Mesenchymal stem cell (in vitro differentiated cells and primary cell): ENCODE measurements at regions not wholly inside any gene's neighbourhood (a gene's known extent, or its start where the extent isn't known, plus 50 kb on each side); places are given as distances from the start of the nearest gene placed in this dataset.

Source experiments
- DNase-seq: peaks from one replicate; pipeline ENCODE4 v3.0.0-alpha.2; 2013
- H2AFZ ChIP-seq: one replicate; pipeline ENCODE4 v1.6.1; 2013; ENCODE audit warnings: low read depth, mild to moderate bottlenecking, control low read depth, inconsistent platforms, low read length, moderate library complexity
- H2AK5ac ChIP-seq: 2 replicates; pipeline ENCODE4 v1.6.1; 2013; ENCODE audit warnings: low read length, moderate library complexity, mild to moderate bottlenecking, inconsistent platforms; ENCODE audit not compliant: severe bottlenecking
- H2BK120ac ChIP-seq: one replicate; pipeline ENCODE4 v1.6.1; 2013; ENCODE audit warnings: low read depth, mild to moderate bottlenecking, inconsistent platforms, low read length, moderate library complexity
- H2BK12ac ChIP-seq, 2 experiments: one replicate each; pipeline ENCODE4 v1.6.1; 2013; ENCODE audit warnings: inconsistent platforms in 2 of 2, low read length in 2 of 2, mild to moderate bottlenecking in 2 of 2, moderate library complexity in 2 of 2, control low read depth in 1 of 2
- H2BK15ac ChIP-seq: one replicate; pipeline ENCODE4 v1.6.1; 2013; ENCODE audit warnings: mild to moderate bottlenecking, low read depth, inconsistent platforms; ENCODE audit not compliant: poor library complexity, severe bottlenecking
- H2BK5ac ChIP-seq: 2 replicates; pipeline ENCODE4 v1.6.1; 2013; ENCODE audit warnings: low read depth, mild to moderate bottlenecking, low read length, control low read depth, inconsistent platforms; ENCODE audit not compliant: poor library complexity, severe bottlenecking
- H3K14ac ChIP-seq, 2 experiments: one replicate each; pipeline ENCODE4 v1.6.1; 2013; ENCODE audit warnings: inconsistent platforms in 2 of 2, low read length in 2 of 2, control low read depth in 1 of 2, mild to moderate bottlenecking in 1 of 2, moderate library complexity in 1 of 2
- H3K18ac ChIP-seq, 2 experiments: one replicate each; pipeline ENCODE4 v1.6.1; 2013; ENCODE audit warnings: inconsistent platforms in 2 of 2, low read length in 2 of 2, control low read depth in 1 of 2, low read depth in 1 of 2, mild to moderate bottlenecking in 1 of 2
- H3K23ac ChIP-seq, 2 experiments: one replicate each; pipeline ENCODE4 v1.6.1; 2013; ENCODE audit warnings: inconsistent platforms in 2 of 2, low read length in 2 of 2, mild to moderate bottlenecking in 2 of 2, moderate library complexity in 2 of 2, control low read depth in 1 of 2
- H3K27ac ChIP-seq: 2 replicates; pipeline ENCODE4 v1.5.1; 2013; ENCODE audit warnings: mild to moderate bottlenecking, moderate library complexity, low read length, control low read depth, inconsistent platforms; ENCODE audit not compliant: poor library complexity, severe bottlenecking
- H3K27me3 ChIP-seq, 2 experiments: 2 replicates each; pipeline versions ENCODE4 v1.6.1 to v1.7.0; 2013; ENCODE audit warnings: low read length in 2 of 2, mild to moderate bottlenecking in 2 of 2, moderate library complexity in 2 of 2, control low read depth in 1 of 2, inconsistent platforms in 1 of 2; ENCODE audit not compliant: control insufficient read depth in 1 of 2, insufficient read depth in 1 of 2
- H3K36me3 ChIP-seq, 2 experiments: 2 replicates each; pipeline versions ENCODE4 v1.6.1 to v1.7.0; 2013; ENCODE audit warnings: low read length in 2 of 2, control low read depth in 1 of 2, inconsistent platforms in 1 of 2, low read depth in 1 of 2, mild to moderate bottlenecking in 1 of 2; ENCODE audit not compliant: insufficient read depth in 2 of 2, control insufficient read depth in 1 of 2
- H3K4ac ChIP-seq, 2 experiments: one replicate each; pipeline ENCODE4 v1.6.1; 2013; ENCODE audit warnings: inconsistent platforms in 2 of 2, low read length in 2 of 2, mild to moderate bottlenecking in 2 of 2, moderate library complexity in 2 of 2, control low read depth in 1 of 2, low read depth in 1 of 2
- H3K4me1 ChIP-seq: 2 replicates; pipeline ENCODE4 v1.6.1; 2013; ENCODE audit warnings: low read depth, low read length, control low read depth; ENCODE audit not compliant: control insufficient read depth, insufficient read depth
- H3K4me2 ChIP-seq: 2 replicates; pipeline ENCODE4 v1.6.1; 2013; ENCODE audit warnings: low read length, mild to moderate bottlenecking, inconsistent platforms; ENCODE audit not compliant: poor library complexity, severe bottlenecking
- H3K4me3 ChIP-seq, 2 experiments: 2 replicates each; pipeline versions ENCODE4 v1.5.1 to v1.7.0; 2013; ENCODE audit warnings: low read length in 2 of 2, mild to moderate bottlenecking in 2 of 2, control low read depth in 1 of 2, low read depth in 1 of 2; ENCODE audit not compliant: insufficient read depth in 1 of 2
- H3K79me1 ChIP-seq: replicated peaks from 2 replicates; pipeline ENCODE4 v1.6.1; 2013; ENCODE audit warnings: mild to moderate bottlenecking, control low read depth, low read length, inconsistent platforms; ENCODE audit not compliant: poor library complexity, severe bottlenecking
- H3K9ac ChIP-seq: 2 replicates; pipeline ENCODE4 v1.7.0; 2013; ENCODE audit warnings: mild to moderate bottlenecking, low read length, moderate library complexity
- H3K9me3 ChIP-seq: 2 replicates; pipeline ENCODE4 v1.7.0; 2013; ENCODE audit warnings: mild to moderate bottlenecking, low read length; ENCODE audit not compliant: control insufficient read depth
- H4K8ac ChIP-seq: one replicate; pipeline ENCODE4 v1.6.1; 2013; ENCODE audit warnings: inconsistent platforms, mild to moderate bottlenecking, low read length, moderate library complexity
- H4K91ac ChIP-seq: one replicate; pipeline ENCODE4 v1.6.1; 2013; ENCODE audit warnings: mild to moderate bottlenecking, low read length, inconsistent platforms
- WGBS: methylation state at CpG from one replicate; pipeline ENCODE4 v1.1.7; 2013; ENCODE audit warnings: mixed read lengths; 5-methylcytosine and 5-hydroxymethylcytosine counted together

DNA sequence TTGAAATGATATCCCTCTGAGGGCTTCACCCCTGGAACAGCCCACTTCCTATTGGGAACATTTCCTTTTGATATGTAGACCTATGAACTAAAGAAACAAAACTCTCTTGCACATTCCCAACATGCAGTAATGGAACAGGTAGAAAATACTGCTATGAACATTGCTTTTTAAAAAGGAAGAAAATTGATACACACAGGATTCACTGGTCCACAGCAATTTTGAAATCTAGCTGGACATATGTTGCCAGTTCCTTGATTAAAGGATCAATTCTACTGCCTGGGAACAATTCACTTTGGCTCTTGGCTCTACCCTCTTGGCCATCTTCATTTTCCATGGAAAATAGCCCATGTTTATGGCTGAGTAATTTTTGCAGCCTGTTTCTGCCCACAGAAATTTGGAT is 74.9 kb upstream of the ZNF280D start:
- H2BK120ac ChIP-seq: no peak overlapping the region
- no peak overlapping the region for H3K23ac ChIP-seq
- H2BK5ac ChIP-seq: no peak overlapping the region
- no peak overlapping the region for H3K18ac ChIP-seq
- H2BK12ac ChIP-seq: no peak overlapping the region
- DNase-seq: no peak
- no peak overlapping the region for H2BK15ac ChIP-seq
- no peaks in the 10 kb centered on the region for H3K4me1 ChIP-seq
- peaks cover 28% of the 10 kb centered on the region for H3K9me3 ChIP-seq
- no peaks in the 10 kb centered on the region for H3K79me1 ChIP-seq
- no peak overlapping the region for H3K4ac ChIP-seq
- H3K36me3 ChIP-seq: no peaks in the 10 kb centered on the region
- no peak overlapping the region for H3K14ac ChIP-seq
- H3K9ac ChIP-seq: no peak overlapping the region
- no peak overlapping the region for H4K8ac ChIP-seq
- no peak overlapping the region for H3K4me2 ChIP-seq
- no peaks in the 10 kb centered on the region for H3K27me3 ChIP-seq
- no peak overlapping the region for H3K27ac ChIP-seq
- no peak overlapping the region for H3K4me3 ChIP-seq
- no peak overlapping the region for H2AFZ ChIP-seq
- no peak overlapping the region for H4K91ac ChIP-seq
- H2AK5ac ChIP-seq: no peak overlapping the region

DNA sequence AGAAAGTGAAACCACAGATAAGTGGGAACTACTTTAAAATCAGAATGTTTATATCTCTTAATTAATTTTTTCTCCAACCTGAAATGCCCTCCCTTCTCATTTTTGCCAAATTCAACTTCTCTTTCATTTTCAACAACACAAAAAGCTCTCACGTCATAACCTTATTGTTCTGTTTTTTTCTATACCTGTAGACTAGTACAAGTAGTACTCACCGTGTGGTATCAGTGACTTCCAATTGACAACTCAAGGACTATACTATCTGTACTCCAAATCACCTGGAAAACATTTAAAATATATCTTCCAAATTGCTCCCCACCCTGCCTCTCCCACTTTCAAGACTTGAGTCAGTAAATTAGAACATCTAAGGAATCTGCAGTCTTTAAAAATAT is 72.8 kb upstream of the ZNF280D start:
- H3K4ac ChIP-seq: no peak overlapping the region
- H2AFZ ChIP-seq: no peak overlapping the region
- no peak overlapping the region for H2BK12ac ChIP-seq
- no peak overlapping the region for H2BK15ac ChIP-seq
- no peak overlapping the region for H3K14ac ChIP-seq
- H2BK5ac ChIP-seq: no peak overlapping the region
- H3K18ac ChIP-seq: no peak overlapping the region
- H3K4me2 ChIP-seq: no peak overlapping the region
- 86% methylated on average over 2 of the region's 2 CpGs for WGBS
- no peak overlapping the region for H2BK120ac ChIP-seq
- no peaks in the 10 kb centered on the region for H3K36me3 ChIP-seq
- H4K8ac ChIP-seq: no peak overlapping the region
- DNase-seq: no peak
- H3K23ac ChIP-seq: no peak overlapping the region
- H3K27me3 ChIP-seq: no peaks in the 10 kb centered on the region
- no peaks in the 10 kb centered on the region for H3K79me1 ChIP-seq
- H2AK5ac ChIP-seq: peak overlapping the region; percentile 80
- no peak overlapping the region for H4K91ac ChIP-seq
- no peak overlapping the region for H3K27ac ChIP-seq
- H3K9ac ChIP-seq: peak overlapping the region; percentile 85
- peak overlapping the region in 1 of 2 experiments; percentile 73 for H3K4me3 ChIP-seq
- H3K9me3 ChIP-seq: peaks cover 28% of the 10 kb centered on the region
- H3K4me1 ChIP-seq: no peaks in the 10 kb centered on the region

DNA sequence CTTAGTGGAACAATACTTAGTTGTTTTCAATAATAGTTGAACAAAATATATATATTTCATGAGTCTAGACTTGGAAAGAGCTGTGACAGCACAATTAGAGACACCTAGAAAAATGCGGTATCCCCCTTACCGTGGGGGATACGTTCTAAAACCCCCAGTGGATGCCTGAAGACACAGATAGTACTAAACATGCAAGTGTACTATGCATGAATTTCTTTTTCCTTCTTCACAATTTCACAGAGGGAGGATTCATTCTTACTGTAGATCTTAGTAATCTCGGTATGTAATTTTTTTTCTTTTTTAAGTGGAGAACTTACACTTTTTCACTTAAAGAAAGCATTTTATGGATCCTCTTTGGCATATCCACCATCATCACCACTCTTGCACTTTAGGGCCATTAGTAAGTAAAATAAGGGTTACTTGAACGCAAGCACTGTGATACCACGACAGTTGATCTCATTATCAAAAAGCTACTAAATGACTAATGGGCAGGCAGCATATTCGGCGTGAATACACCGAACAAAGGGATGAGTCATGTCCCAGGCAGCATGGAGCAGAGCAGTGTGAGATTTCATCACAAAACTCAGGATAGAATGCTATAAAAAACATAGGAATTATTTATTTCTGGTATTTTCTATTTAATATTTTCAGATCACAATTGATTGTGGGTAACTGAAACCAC is 72.3 kb upstream of the ZNF280D start:
- Histone ChIP-seq H4K91ac (no peak overlapping the region), H3K4ac (no peak overlapping the region), H2AFZ (no peak overlapping the region), H3K4me2 (peak overlapping the region; percentile 11), H3K4me3 (peak overlapping the region in 1 of 2 experiments; percentile 73), H3K9ac (peak overlapping the region; percentile 85), H3K18ac (no peak overlapping the region), H2BK120ac (no peak overlapping the region), H4K8ac (no peak overlapping the region), H3K4me1 (no peaks in the 10 kb centered on the region), H2BK12ac (no peak overlapping the region), H3K79me1 (no peaks in the 10 kb centered on the region), H3K14ac (no peak overlapping the region), H2BK5ac (no peak overlapping the region), H3K27me3 (no peaks in the 10 kb centered on the region), H2BK15ac (no peak overlapping the region), H3K9me3 (peaks cover 28% of the 10 kb centered on the region), H3K36me3 (no peaks in the 10 kb centered on the region), H3K27ac (peak overlapping the region; percentile 19), H3K23ac (no peak overlapping the region), H2AK5ac (no peak overlapping the region)
- WGBS: 41% methylated on average over 8 of the region's 9 CpGs
- DNase-seq: peak; percentile 76

DNA sequence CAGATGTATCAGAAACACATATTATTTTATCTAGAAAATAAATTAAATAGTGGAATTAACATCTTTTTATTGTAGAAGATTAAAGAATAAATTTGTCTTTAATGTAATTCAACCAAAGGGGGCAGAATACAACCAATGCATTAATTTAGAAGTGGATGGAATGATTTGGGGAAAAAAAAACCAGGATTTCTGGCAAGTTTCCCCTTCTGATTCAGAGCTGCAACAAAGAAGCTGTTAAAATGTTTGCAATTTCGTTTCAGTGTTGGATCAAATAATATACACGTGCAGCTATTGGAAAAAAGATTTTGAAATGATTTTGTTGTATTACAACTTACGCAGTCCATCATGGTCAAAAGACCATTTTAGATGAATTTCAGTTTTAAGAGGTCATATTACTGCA is 71.6 kb upstream of the ZNF280D start:
- no peak overlapping the region for H3K14ac ChIP-seq
- no peak overlapping the region for H2BK15ac ChIP-seq
- no peaks in the 10 kb centered on the region for H3K79me1 ChIP-seq
- H2BK12ac ChIP-seq: no peak overlapping the region
- no peak overlapping the region for H2BK120ac ChIP-seq
- 94% methylated on average over 3 of the region's 3 CpGs for WGBS
- H3K27me3 ChIP-seq: no peaks in the 10 kb centered on the region
- no peak overlapping the region for H4K91ac ChIP-seq
- no peak overlapping the region for H3K27ac ChIP-seq
- no peak overlapping the region for H3K4me2 ChIP-seq
- H2AFZ ChIP-seq: no peak overlapping the region
- no peak for DNase-seq
- H2AK5ac ChIP-seq: no peak overlapping the region
- H2BK5ac ChIP-seq: no peak overlapping the region
- H3K9me3 ChIP-seq: peaks cover 27% of the 10 kb centered on the region
- no peak overlapping the region for H3K23ac ChIP-seq
- H4K8ac ChIP-seq: no peak overlapping the region
- peak overlapping the region in 1 of 2 experiments; percentile 73 for H3K4me3 ChIP-seq
- H3K4ac ChIP-seq: no peak overlapping the region
- H3K36me3 ChIP-seq: no peaks in the 10 kb centered on the region
- no peaks in the 10 kb centered on the region for H3K4me1 ChIP-seq
- peak overlapping the region; percentile 85 for H3K9ac ChIP-seq
- no peak overlapping the region for H3K18ac ChIP-seq
